NT2/D1 (cell line): ENCODE measurements at regions not wholly inside any gene's neighbourhood (a gene's known extent, or its start where the extent isn't known, plus 50 kb on each side); places are given as distances from the start of the nearest gene placed in this dataset.

Experiments
- SUZ12 ChIP-seq: IDR thresholded peaks from 2 replicates; pipeline ENCODE4 v1.6.1; 2011; ENCODE audit not compliant: insufficient read length, insufficient read depth; ENCODE audit errors: extremely low read depth
- YY1 ChIP-seq: IDR thresholded peaks from 2 replicates; pipeline ENCODE4 v1.6.1; 2011; ENCODE audit not compliant: insufficient read length, insufficient read depth
- ZNF274 ChIP-seq: IDR thresholded peaks from 2 replicates; pipeline ENCODE4 v1.6.1; 2011; ENCODE audit warnings: mild to moderate bottlenecking, low read depth, low read length

- TF ChIP-seq SUZ12 = no peak
- no peak for TF ChIP-seq YY1
- TF ChIP-seq ZNF274 = no peak
Observed at GRCh38 chr3:164397462-164397861, 680.8 kb downstream of the SI start.
